HG02840 (cell line): ENCODE measurements at regions not wholly inside any gene's neighbourhood (a gene's known extent, or its start where the extent isn't known, plus 50 kb on each side); places are given as distances from the start of the nearest gene placed in this dataset.
"Not testable (repeated sequence)": the region's sequence is repeated elsewhere in the genome, so short reads cannot be mapped to it uniquely, and the experiment has no call there.

Experiments
- ATAC-seq: cut with Tn5 transposase; IDR thresholded peaks from one replicate; pipeline ENCODE4 v1.9.1; 2021; ENCODE audit warnings: mild to moderate bottlenecking, moderate library complexity, moderate number of reproducible peaks; ENCODE audit not compliant: unreplicated experiment, low FRiP score

DNA sequence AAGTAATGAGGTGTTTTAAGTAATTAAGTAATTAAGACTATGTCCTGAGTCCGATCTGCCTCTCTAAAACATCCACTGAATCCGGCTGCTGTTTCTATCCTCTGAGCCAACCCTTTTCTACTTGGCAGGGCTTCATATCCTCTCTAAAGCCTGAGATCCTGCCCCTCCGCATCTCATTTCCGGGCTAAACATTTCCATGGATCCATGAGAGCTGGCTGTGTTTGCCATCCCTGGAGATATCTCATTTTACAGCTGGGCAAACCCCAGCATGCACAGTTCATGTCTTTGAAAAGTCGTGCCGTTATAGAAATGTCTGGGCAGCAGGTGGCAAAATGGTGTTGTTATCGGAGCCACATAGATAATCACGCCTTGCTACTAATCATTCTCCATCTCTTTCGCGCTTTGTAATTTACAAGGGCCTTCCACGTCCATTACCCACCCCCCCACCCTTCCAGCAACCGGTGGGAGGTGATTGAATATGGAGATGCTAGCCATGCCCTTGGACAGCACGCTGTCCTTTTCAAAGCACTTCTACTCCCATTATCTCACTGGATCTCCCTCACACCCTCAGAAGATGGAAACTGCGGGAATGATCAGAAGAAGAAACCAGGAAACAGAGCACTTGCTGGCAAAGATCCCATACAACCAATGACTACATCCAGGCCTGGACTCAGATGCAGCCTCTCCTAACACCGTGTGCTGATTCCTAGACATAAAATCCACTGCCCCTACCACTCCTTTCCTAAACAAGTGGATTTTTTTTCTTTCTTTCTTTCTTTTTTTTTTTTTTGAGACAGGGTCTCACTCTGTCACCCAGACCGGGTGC, 1189.2 kb downstream of the TYW1 start:
- no peak for ATAC-seq

DNA sequence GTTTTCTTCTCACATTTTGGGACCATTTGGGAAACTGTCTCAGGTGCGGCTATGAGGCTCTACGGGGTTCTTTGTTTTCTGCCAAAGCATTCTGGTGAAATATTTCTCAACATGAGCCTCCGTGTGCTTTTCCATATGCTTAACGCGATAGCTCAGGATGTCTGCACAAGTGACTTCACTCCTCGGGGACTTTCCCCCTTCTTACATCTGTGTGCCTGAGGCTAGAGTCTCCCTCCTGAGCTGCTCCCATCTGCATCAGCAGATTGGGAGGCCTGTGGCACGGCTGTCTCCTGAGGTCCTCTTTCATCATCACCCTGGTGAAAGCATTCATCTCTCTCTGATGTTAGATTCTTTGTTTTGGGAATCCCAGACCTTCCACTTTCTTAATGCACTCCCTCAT, 1190.9 kb downstream of the TYW1 start:
- no peak for ATAC-seq

DNA sequence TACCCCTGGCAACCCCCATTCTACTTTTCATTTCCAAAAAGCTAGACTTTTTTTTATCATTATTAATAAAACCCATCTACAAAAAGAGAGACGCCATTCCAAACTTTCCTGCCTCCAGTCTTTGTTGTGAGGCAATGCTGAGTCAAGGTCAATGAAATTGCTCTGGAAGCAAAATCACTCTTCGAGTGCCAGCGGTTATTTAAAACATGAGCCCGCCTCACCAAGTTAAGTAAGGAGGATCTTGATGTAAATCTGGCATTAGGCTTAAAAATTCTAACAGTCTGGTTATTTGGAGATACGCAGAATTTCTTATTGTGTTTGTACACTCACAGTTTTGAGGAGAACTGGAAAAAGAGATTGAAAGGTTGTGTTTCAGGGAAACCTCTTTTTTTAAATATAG, 1196.3 kb downstream of the TYW1 start:
- ATAC-seq, result no peak

DNA sequence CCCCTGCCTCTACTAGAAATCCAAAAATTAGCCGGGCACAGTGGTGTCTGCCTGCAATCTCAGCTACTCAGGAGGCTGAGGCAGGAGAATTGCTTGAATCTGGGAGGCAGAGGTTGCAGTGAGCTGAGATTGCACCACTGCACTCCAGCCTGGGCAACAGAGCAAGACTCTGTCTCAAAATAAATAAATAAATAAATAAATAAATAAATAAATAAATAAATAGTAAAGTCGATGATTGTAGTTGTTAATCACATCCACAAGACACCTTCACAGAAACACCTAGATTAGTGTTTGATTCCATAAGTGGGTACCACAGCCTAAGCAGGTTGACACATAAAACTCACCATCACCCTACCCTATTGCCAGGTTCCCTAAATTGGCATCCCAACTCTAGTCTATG, 1199.0 kb downstream of the TYW1 start:
- ATAC-seq, result not testable (repeated sequence)

DNA sequence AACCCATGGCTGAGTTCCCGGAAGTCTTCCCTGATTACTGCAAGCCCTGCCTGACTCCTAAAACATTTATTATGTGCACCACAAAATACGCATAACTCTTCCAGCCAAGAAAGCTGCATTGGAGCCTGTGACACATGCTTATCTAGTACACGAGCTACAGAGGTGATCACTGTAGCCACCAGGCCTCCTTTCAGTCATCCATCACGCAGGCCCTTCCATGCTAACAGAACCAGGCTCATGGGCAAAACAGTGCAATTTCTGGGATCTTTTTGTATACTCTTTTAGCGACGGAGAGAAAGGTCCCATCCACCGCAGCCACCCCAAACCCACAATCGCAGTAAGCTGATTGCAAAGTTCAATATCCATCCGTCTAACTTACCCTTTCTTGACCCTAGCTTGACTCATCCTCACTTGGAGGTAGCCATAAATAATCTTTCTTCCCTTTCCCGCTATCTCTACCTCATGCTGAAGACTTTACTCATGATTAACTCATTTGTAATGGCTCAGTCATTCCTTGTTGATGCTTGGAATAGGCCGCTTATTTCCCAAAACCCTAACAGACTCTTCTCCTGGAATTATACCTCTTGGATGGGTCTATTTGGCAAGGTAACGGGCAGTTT, 1203.5 kb downstream of the TYW1 start:
- ATAC-seq, result no peak

DNA sequence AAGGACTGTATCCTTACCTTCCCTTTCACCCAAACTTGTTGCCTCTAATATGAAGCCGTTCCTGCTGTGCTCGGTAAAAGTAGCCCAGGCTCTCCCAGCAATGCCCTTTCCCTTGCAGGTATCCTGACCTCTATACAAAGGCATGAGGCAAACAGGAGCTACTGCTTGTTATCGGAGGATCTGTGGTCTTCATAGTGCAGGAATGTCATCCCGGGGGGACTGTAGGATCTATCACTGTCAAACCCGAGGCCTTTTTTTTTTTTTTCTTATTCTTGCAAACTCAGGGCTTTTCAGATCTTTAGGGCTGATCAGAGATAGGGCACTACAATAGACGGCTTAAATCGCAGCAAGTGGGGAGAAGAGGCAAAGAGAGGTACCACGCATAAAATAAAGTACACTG, 1206.6 kb downstream of the TYW1 start:
- ATAC-seq, result no peak

DNA sequence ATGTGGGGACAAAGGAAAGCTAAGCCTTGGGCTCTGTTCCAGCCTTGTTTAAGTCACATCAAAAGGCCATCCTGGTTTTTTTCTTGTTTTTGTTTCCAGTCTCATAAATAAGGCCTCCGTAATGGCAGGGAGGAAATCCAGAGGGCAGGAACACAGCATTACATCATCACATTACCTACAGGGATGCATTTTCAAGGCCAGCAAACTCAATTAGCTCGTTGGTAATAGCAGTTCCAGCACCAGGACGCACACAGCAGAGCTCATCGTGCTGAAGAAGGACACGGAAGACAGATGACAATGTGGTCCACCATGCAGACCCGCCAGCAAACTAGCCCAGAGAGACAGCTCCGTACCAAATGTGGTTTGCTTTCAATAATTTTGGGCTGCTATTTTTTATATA, 1209.2 kb downstream of the TYW1 start:
- no peak for ATAC-seq

DNA sequence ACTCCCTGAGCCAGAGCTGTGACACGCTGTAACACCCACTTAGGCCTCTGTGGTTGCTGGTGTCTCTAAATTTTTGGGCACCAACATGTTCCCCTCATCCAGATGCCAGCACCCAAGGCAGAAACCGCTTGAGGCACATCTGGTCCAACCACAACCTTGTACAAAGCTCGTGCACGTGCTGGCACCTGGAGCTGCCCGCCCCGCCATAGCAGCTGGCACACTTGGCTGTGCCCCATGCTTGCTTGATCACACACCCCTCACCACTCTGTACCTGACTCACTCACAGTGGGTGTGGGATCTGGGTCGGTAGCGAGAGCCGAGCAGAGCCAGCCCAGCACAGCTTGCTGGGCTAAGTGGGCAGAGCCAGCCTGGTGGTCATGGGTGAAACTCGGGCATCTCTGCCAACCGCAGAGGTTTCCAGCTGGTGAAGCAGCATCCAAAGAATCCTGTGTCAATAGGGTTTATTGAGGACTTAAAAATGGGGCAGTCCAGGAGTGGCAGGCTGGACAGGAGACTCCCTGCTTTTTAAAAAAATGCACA, 1210.4 kb downstream of the TYW1 start:
- ATAC-seq, result no peak

DNA sequence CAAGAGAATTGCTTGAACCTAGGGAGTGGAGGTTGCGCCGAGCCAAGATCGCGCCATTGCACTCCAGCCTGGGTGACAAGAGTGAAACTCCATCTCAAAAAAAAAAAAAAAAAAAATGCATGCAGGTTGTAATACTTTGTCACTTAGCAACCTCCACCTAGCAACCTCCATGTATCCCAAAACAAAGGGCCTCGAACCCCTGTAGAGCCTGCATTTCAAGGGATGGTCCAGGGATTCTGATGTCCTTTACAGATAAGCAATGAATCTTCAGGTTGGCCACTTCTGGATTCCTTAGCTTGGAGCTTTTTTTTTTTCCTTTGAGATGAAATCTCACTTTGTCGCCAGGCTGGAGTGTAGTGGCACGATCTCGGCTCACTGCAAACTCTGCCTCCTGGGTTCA, 1211.0 kb downstream of the TYW1 start:
- ATAC-seq, result no peak

DNA sequence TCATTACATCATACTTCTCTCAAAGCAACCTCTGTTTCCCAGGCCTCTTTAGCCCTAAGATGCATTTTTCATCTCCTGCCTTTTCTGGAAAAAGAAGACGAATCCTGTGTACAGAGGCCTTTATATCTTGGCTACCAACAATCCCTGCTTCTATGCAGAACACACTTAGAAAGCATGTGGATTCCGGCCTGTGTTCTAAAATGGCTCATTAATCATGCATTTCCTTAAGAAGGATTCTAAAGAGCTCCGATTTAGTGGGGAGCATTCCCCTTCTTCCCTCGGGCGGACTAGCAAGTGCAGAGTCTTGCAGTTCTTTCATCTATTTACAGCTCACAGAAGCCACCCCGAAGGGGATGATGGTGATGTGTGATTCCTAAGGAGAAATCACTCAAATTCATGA, 1212.9 kb downstream of the TYW1 start:
- no peak for ATAC-seq

DNA sequence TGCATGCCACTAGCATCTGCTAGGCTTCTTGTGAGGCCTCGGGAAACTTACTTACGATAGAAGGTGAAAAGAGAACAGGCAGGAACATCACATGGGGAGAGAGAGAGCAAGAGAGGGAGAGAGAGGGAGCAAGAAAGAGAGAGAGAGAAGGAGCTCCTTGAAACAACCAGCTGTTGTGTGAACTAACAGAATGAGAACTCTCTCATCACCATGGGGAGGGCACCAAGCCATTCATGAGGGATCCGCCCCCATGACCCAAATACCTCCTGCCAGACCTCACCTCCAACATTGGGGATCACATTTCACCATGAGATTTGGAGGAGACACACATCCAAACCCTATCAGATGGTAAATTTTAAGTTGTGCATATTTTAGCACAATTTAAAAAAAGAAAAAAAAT, 1217.2 kb downstream of the TYW1 start:
- no peak for ATAC-seq

DNA sequence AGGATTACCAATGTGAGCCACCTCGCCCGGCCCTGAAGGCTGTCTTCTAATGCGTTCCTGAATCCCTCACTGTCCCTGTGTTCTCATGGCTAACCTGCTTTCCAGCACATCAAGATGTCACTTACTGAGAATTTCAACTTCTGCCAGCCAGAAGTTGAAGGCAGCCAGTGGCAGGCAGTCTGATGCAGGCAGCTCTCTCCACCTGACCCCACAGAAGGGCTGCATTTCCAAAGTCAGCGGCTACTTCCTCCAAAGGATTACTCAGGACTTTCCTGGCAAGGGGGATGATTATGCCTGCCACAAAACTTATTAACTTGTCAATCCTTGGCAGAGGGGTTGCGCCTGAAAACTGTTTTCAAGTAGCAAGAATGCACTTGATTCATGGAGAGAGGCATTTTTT, 1219.4 kb downstream of the TYW1 start:
- no peak for ATAC-seq

DNA sequence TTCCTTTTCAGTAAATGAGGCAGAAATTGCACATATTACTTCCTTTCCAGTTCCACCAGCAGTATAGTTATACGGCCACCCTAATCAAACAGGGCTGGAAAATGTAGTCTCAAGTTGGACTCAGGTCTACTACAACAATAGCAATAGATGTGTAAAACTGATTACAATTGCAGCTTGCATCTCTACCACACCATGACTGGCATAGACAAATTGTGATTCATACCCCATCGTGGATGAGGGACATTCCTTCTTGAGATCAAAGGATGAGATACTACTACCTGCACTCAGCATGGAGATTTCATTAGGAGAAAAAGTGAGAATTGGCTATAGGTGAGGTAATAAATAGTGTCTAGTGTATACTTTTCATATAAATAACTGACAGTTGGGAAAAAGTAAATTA, 1220.8 kb downstream of the TYW1 start:
- no peak for ATAC-seq

DNA sequence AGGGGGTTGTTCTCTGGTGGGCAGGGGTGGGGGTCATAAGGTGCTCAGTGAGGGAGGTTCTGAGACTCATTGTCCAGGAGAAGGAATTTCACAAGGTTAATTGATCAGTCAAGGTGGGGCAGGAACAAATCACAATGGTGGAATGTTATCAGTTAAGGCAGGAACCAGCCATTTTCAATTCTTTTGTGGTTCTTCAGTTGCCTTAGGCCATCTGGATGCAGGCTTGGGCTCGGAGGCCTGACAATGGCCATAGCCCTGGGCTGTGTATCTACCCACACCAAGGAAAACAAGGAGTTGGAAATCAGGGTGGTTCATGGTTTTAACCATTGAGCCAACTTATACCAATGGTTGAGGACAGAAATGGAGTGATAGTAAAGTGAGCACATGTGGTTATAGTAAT, 1221.8 kb downstream of the TYW1 start:
- ATAC-seq, result no peak

DNA sequence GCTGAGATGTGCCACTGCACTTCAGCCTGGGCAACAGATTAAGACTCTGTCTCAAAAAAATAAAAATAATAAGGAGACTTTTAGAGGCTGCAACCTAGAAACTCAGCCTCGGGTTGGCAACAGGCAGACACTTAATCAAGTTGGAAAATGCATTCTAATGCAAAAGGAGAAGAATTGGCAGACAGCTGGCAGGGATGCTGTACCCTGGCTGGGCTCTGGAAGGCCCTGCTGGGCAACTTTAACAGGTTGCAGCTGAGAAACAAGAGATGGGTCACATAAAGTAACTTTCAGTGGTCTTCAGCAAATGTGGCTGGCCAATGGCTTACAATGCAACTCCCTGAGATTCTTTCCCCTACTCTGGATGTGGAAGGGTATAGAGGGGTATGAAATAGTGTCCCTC, 1225.7 kb downstream of the TYW1 start:
- no peak for ATAC-seq

DNA sequence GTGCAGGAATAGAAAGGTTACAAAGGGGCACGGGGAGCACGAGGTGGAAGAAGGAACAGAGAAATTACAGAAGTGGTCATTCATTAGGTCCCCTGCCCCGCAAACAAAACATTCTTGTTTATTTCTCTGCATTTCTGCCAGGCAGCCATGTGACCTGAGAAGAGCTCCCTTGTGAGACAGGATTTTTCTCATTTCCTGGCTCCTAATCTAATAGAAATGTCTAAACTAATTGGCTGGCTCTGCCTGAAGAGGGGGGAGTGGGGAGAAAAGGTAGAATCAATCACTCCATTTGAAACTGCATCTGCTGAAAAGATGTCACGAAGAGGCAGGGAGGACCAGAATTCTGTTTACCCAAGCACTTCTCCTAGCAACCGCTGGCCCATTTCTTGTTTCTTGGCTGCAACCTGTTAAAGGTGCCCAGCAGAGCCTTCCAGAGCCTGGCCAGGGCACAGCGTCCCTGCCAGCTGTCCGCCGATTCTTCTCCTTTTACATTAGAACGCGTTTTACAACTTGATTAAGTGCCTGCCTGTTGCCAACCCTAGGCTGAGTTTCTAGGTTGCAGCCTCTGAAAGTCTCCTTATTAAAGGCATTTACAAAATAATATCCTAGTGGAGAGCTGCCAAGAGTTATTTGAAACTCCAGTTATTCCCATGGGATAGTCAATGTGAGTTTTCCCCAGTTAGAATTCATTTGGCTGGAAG, 1227.6 kb downstream of the TYW1 start:
- ATAC-seq, result no peak

DNA sequence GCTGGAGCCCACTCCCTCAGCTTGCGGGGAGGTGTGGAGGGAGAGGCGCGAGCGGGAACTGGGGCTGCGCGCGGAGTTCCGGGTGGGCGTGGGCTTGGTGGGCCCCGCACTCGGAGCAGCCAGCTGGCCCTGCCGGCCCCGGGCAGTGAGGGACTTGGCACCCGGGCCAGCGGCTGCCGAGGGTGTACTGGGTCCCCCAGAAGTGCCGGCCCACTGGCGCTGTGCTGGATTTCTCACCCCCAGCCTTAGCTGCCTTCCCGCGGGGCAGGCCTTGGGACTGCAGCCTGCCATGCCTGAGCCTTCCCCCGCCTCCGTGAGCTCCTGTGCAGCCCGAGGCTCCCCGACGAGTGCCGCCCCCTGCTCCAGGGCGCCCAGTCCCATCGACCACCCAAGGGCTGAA, 1234.4 kb downstream of the TYW1 start:
- ATAC-seq, result not testable (repeated sequence)

DNA sequence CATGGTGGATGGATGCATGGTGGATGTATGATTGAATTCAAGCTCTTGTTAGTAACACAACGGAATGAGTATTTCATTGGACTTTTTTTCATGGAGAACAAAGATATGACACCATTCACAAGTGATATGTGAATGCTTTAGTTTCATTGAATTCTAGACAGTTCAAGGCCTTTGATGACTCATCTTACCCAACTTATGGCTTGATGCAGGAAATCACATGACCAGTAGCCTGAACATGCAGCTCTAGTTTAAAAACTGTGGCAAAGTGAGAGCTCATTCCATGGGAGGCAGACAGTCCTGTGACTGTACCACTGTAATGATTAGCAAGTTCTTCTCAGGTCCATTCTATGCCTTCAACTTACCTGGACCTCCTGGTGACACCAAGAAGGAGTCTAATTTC, 1239.3 kb downstream of the TYW1 start:
- ATAC-seq, result no peak

DNA sequence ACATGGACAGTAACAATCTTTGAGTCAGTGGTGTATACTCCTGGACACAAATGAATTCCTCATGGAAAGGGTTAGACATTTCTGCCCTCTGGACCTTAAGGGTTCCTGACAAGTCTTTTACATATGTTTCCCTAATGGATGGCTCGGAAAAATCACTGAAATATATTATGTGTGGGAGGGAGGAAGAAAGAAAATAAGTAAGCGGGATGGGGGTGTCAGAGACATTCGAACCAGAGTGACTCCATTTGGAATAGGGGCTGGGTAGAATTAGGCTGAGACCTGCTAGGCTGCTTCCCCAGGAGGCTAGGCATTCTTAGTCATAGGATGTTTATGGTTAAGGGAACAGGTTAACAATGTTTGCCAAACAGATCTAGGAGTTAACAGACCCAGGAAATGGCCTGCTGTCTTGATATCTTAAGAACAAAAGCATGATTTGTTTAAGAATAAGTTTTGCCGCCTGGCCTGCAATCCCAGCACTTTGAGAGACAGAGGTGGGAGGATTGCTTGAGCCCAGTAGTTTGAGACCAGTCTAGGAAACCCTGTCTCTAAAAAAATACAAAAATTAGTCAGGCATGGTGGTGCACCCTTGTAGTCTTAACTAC, 1241.7 kb downstream of the TYW1 start:
- ATAC-seq, result no peak

DNA sequence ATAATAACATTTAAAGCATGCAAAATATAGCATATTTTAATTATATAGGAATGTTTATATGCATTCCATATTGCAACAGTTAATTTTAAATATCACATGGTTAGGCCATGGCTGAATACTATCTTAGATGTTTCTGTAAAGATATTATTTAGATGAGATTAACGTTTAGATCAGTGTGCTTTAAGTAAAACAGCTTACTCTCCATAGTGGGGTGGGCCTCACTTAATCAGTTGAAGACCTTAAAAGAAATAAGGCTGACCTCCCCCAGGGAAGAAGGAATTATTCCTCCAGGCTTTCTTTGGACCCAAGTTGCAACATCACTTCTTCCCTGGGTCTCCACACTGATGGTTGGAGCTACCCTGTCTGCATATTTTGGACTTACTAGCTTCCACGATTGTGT, 1246.5 kb downstream of the TYW1 start:
- ATAC-seq, result no peak

DNA sequence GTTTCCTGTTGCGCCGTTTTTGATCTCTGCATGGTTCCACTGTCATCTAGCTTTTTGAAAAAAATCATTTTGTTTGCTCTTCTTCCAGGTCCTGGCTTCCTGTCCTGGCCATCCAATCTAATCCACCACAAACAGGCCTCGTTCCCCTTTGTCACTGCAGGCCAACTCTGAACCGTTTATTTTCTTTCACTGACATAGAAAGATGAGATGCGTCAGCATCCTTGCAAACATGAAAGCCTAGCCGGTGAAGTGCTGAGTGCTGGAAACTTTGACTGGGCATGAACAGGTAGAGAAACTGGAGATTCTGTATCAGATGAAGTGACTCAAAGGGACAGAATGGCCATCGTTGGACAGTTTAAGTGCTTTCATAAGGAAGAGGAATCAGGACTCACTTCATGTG, 1247.8 kb downstream of the TYW1 start:
- ATAC-seq, result no peak
